H1 (cell line): ENCODE measurements at regions not wholly inside any gene's neighbourhood (a gene's known extent, or its start where the extent isn't known, plus 50 kb on each side); places are given as distances from the start of the nearest gene placed in this dataset.

Source experiments
- CTCF ChIA-PET: fragments of 300-600 bp; sonication (Branson Sonifier 250); formaldehyde crosslinking; loops from one replicate; lab custom pipeline; 2021; ENCODE audit not compliant: partially characterized antibody; lab: Charles Lee
- POLR2A ChIA-PET: fragments of 300-600 bp; sonication (Branson Sonifier 250); formaldehyde crosslinking; loops from one replicate; lab custom pipeline; 2021; ENCODE audit warnings: inconsistent platforms; ENCODE audit not compliant: partially characterized antibody; lab: Charles Lee
- DNase-seq, 2 experiments: peaks; one replicate each; pipeline versions ENCODE4 v3.0.0 to v3.0.0-alpha.2; 2010 to 2022; ENCODE audit warnings: low spot score in 2 of 2, low read depth in 1 of 2, mixed read lengths in 1 of 2
- FAIRE-seq: peaks from 2 replicates; lab custom pipeline; 2011; peaks lifted over from hg19 to GRCh38; lab: Jason Lieb, UNC
- H2AFZ ChIP-seq: 2 replicates; pipeline ENCODE4 v1.8.1; 2012; ENCODE audit warnings: low read length, inconsistent platforms
- H2AK5ac ChIP-seq: 2 replicates; pipeline ENCODE4 v1.6.1; 2013; ENCODE audit warnings: low read depth, low read length
- H2BK120ac ChIP-seq: replicated peaks from 2 replicates; pipeline ENCODE3; 2013; ENCODE audit warnings: low read depth, low read length, inconsistent platforms
- H2BK12ac ChIP-seq: 2 replicates; pipeline ENCODE4 v1.6.1; 2013; ENCODE audit warnings: low read depth, low read length
- H2BK15ac ChIP-seq: 2 replicates; pipeline ENCODE4 v1.6.1; 2013; ENCODE audit warnings: low read length
- H2BK20ac ChIP-seq: 2 replicates; pipeline ENCODE4 v1.6.1; 2013; ENCODE audit warnings: low read length
- H2BK5ac ChIP-seq: 2 replicates; pipeline ENCODE4 v1.6.1; 2013; ENCODE audit warnings: low read depth, low read length
- H3K14ac ChIP-seq: 2 replicates; pipeline ENCODE4 v1.6.1; 2013; ENCODE audit warnings: inconsistent platforms; ENCODE audit not compliant: insufficient read length
- H3K18ac ChIP-seq: 2 replicates; pipeline ENCODE4 v1.6.1; 2013; ENCODE audit warnings: low read length; ENCODE audit errors: extremely low read depth
- H3K23ac ChIP-seq: 2 replicates; pipeline ENCODE4 v1.6.1; 2013; ENCODE audit warnings: inconsistent platforms; ENCODE audit not compliant: insufficient read length
- H3K23me2 ChIP-seq: 2 replicates; pipeline ENCODE4 v1.6.1; 2013; ENCODE audit warnings: low read depth, low read length
- H3K27ac ChIP-seq: 2 replicates; pipeline ENCODE4 v1.6.1; 2011; ENCODE audit warnings: low read depth, low read length, inconsistent platforms
- H3K27me3 ChIP-seq, 4 experiments: replicated peaks in 1 of 4; 1 replicate in 1 of 4; 2 replicates in 3 of 4; pipeline versions ENCODE4 v1.6.1 to v1.8.1; 2011 to 2013; ENCODE audit warnings: low read length in 3 of 4, mild to moderate bottlenecking in 3 of 4, inconsistent platforms in 2 of 4, mixed read lengths in 2 of 4, moderate library complexity in 1 of 4; ENCODE audit not compliant: control insufficient read depth in 3 of 4, insufficient read depth in 3 of 4; ENCODE audit errors: extremely low read depth in 1 of 4
- H3K36me3 ChIP-seq, 4 experiments: 2 replicates each; pipeline versions ENCODE4 v1.6.1 to v1.8.1; 2011 to 2013; ENCODE audit warnings: mild to moderate bottlenecking in 4 of 4, low read length in 3 of 4, moderate library complexity in 2 of 4, control low read depth in 1 of 4, inconsistent platforms in 1 of 4; ENCODE audit not compliant: insufficient read depth in 4 of 4, control insufficient read depth in 2 of 4
- H3K4ac ChIP-seq: replicated peaks from 2 replicates; pipeline ENCODE3; 2013; ENCODE audit warnings: low read length, low read depth, mixed read lengths, inconsistent platforms; ENCODE audit not compliant: insufficient read length
- H3K4me1 ChIP-seq, 4 experiments: replicated peaks in 1 of 4; 1 replicate in 1 of 4; 2 replicates in 3 of 4; pipeline versions ENCODE4 v1.6.1 to v1.8.1; 2011 to 2013; ENCODE audit warnings: low read length in 3 of 4, inconsistent platforms in 2 of 4, mixed read lengths in 1 of 4; ENCODE audit not compliant: insufficient read depth in 4 of 4, control insufficient read depth in 3 of 4
- H3K4me2 ChIP-seq, 2 experiments: 2 replicates each; pipeline versions ENCODE4 v1.6.1 to v1.8.1; 2011 to 2013; ENCODE audit warnings: low read depth in 2 of 2, low read length in 2 of 2, control low read depth in 1 of 2, inconsistent platforms in 1 of 2, mild to moderate bottlenecking in 1 of 2; ENCODE audit not compliant: insufficient read depth in 1 of 2
- H3K4me3 ChIP-seq, 4 experiments: fragments of 200-600, 300-600 bp in 1 of 4; sonication (generic), shearing (Covaris generic), sonication (Bioruptor Twin) in 1 of 4; 2 replicates each; pipeline versions ENCODE4 v1.5.1 to v1.8.1; 2011 to 2016; ENCODE audit warnings: low read length in 4 of 4, low read depth in 3 of 4, control low read depth in 2 of 4, inconsistent platforms in 2 of 4, mild to moderate bottlenecking in 2 of 4, mixed read lengths in 1 of 4, moderate library complexity in 1 of 4; ENCODE audit not compliant: insufficient read depth in 2 of 4; ENCODE audit errors: extremely low read depth in 1 of 4
- H3K56ac ChIP-seq: replicated peaks from 2 replicates; pipeline ENCODE3; 2013; ENCODE audit warnings: low read depth, mild to moderate bottlenecking, mixed read lengths, low read length, inconsistent platforms; ENCODE audit not compliant: insufficient read length
- H3K79me1 ChIP-seq: 2 replicates; pipeline ENCODE4 v1.6.1; 2013; ENCODE audit warnings: low read depth, low read length, control low read depth
- H3K79me2 ChIP-seq, 2 experiments: 2 replicates each; pipeline versions ENCODE4 v1.6.1 to v1.8.1; 2012 to 2013; ENCODE audit warnings: low read length in 2 of 2, mild to moderate bottlenecking in 2 of 2, inconsistent platforms in 1 of 2; ENCODE audit not compliant: insufficient read depth in 2 of 2, control insufficient read depth in 1 of 2
- H3K9ac ChIP-seq, 4 experiments: replicated peaks in 1 of 4; 1 replicate in 1 of 4; 2 replicates in 3 of 4; pipeline versions ENCODE4 v1.6.1 to v1.8.1; 2011 to 2013; ENCODE audit warnings: low read depth in 3 of 4, low read length in 3 of 4, control low read depth in 2 of 4, mild to moderate bottlenecking in 2 of 4, moderate library complexity in 2 of 4, inconsistent platforms in 1 of 4; ENCODE audit errors: extremely low read depth in 1 of 4
- H3K9me3 ChIP-seq, 2 experiments: 2 replicates each; pipeline versions ENCODE4 v1.6.1 to v1.8.1; 2012 to 2013; ENCODE audit warnings: mild to moderate bottlenecking in 2 of 2, moderate library complexity in 2 of 2, control low read depth in 1 of 2, inconsistent platforms in 1 of 2, low read depth in 1 of 2, low read length in 1 of 2, mixed read lengths in 1 of 2; ENCODE audit not compliant: insufficient read depth in 2 of 2
- H4K20me1 ChIP-seq, 2 experiments: replicated peaks in 1 of 2; 2 replicates each; pipeline versions ENCODE3 to v1.8.1; 2011 to 2013; ENCODE audit warnings: inconsistent platforms in 2 of 2, low read length in 2 of 2, mild to moderate bottlenecking in 1 of 2; ENCODE audit not compliant: insufficient read depth in 2 of 2, control insufficient read depth in 1 of 2
- H4K5ac ChIP-seq: 2 replicates; pipeline ENCODE4 v1.6.1; 2013; ENCODE audit warnings: low read length, low read depth, mixed read lengths, inconsistent platforms; ENCODE audit not compliant: insufficient read length
- H4K8ac ChIP-seq: 2 replicates; pipeline ENCODE4 v1.8.0; 2013; ENCODE audit warnings: mild to moderate bottlenecking, moderate library complexity, low read length, inconsistent platforms; ENCODE audit not compliant: insufficient read depth; ENCODE audit errors: extremely low read depth
- H4K91ac ChIP-seq: replicated peaks from 2 replicates; pipeline ENCODE3; 2013; ENCODE audit warnings: low read length, mixed read lengths, inconsistent platforms; ENCODE audit not compliant: insufficient read length
- EP300 ChIP-seq, 2 experiments: IDR thresholded peaks; 1 replicate in 1 of 2; 2 replicates in 1 of 2; pipeline ENCODE4 v1.6.1; 2011 to 2012; ENCODE audit warnings: low read depth in 2 of 2, low read length in 2 of 2, mild to moderate bottlenecking in 2 of 2, borderline replicate concordance in 1 of 2, inconsistent platforms in 1 of 2, moderate library complexity in 1 of 2
- FOSL1 ChIP-seq: IDR thresholded peaks from 2 replicates; pipeline ENCODE4 v1.6.1; 2011; ENCODE audit warnings: mild to moderate bottlenecking, low read depth, low read length, moderate library complexity; ENCODE audit not compliant: insufficient read depth
- JUND ChIP-seq: IDR thresholded peaks from 2 replicates; pipeline ENCODE4 v1.6.1; 2011; ENCODE audit warnings: mild to moderate bottlenecking, improper control_type of control experiment, low read length
- SP1 ChIP-seq: IDR thresholded peaks from 2 replicates; pipeline ENCODE4 v1.6.1; 2011; ENCODE audit warnings: low read depth, low read length
- SP2 ChIP-seq: IDR thresholded peaks from 2 replicates; pipeline ENCODE4 v1.6.1; 2012; ENCODE audit warnings: mild to moderate bottlenecking, low read length, inconsistent platforms
- TAF1 ChIP-seq: IDR thresholded peaks from 2 replicates; pipeline ENCODE4 v1.6.1; 2011; ENCODE audit warnings: mild to moderate bottlenecking, low read depth, low read length
- WGBS, 2 experiments: shearing (Covaris generic) in 1 of 2; methylation state at CpG; one replicate each; pipeline versions ENCODE4 v1.1.6 to v1.1.7; 2013 to 2015; ENCODE audit warnings: low lambda C conversion rate in 2 of 2, mixed read lengths in 2 of 2, inconsistent platforms in 1 of 2, low coverage in 1 of 2, missing lambda C conversion rate in 1 of 2; ENCODE audit not compliant: insufficient replicate concordance in 2 of 2, insufficient coverage in 1 of 2, insufficient read length in 1 of 2; ENCODE audit errors: extremely low coverage in 1 of 2, missing lambda C conversion rate in 1 of 2; 5-methylcytosine and 5-hydroxymethylcytosine counted together

DNA sequence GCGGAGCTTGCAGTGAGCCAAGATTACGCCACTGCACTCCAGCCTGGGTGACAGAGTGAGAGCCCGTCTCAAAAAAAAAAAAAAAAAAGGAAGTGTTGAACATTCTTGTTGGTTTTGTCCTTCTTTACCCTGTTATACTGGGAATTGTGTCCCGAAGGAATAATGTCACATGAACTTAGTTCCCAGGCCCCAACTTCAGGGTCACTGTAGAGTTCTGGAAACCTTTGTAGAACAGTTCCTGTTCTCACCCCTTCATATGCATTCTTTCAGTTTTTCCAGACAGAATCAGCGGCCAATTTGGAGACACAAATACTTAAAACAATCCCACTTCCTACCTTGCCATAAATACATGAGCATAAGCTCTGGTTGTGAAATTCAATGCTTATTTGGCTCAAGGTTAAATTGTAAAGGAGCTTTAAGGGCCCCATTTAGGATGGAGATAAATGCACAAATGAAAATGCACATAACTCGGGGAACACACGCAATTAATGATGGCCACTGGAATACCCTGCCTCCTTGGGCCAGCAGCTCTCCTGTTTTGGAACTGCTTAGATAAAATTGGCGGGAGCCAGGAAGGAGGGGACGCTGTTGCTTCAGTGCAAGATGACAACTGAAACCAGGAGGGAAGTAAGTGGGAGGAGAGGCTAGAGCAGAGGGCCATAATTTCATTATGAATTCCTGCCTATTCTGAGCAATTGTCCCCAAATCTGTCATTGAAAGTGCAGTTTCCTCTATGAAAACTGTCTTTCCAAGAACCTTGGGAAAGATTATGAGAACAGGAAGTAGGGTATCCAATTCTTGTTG is 153.7 kb downstream of the FGF1 start:
- no peaks in the 10 kb centered on the region for H3K79me1 ChIP-seq
- H3K23ac ChIP-seq = no peak overlapping the region
- no peak overlapping the region for H3K4me2 ChIP-seq
- H3K4me3 ChIP-seq = no peak overlapping the region
- H3K56ac ChIP-seq = no peak overlapping the region
- no peaks in the 10 kb centered on the region for H3K79me2 ChIP-seq
- H3K27me3 ChIP-seq = no peaks in the 10 kb centered on the region
- DNase-seq = no peak
- H3K9me3 ChIP-seq = peaks cover 4 to 14% of the 10 kb centered on the region in 2 experiments; a peak in 3 of 4 replicates
- H2AK5ac ChIP-seq = no peak overlapping the region
- 91% methylated on average over 9 of the region's 9 CpGs; no CpG with 5 or more reads in 1 of the 2 experiments for WGBS, 2 experiments
- TF ChIP-seq FOSL1 (no peak), JUND (no peak), SP1 (no peak), SP2 (no peak), EP300 (IDR thresholded peaks at IDR 0.05; ENCODE audit: borderline replicate concordance in 1 of 2, low read depth in 2 of 2, low read length in 2 of 2) (no peak), TAF1 (no peak)
- H2BK5ac ChIP-seq = no peak overlapping the region
- H4K8ac ChIP-seq = no peak overlapping the region
- H4K5ac ChIP-seq = no peak overlapping the region
- FAIRE-seq = no peak
- no peak overlapping the region for H3K4ac ChIP-seq
- H3K18ac ChIP-seq = no peak overlapping the region
- H3K23me2 ChIP-seq = no peaks in the 10 kb centered on the region
- H2AFZ ChIP-seq = no peak overlapping the region
- H2BK20ac ChIP-seq = no peak overlapping the region
- ChIA-PET POLR2A (no interaction called here), CTCF (interaction anchor here (1.0 kb wide), 1 partner anchor 345 kb away, joined by 4 read pairs; no protein-coding TSS in a partner anchor)
- H4K20me1 ChIP-seq = no peaks in the 10 kb centered on the region
- H3K4me1 ChIP-seq = no peaks in the 10 kb centered on the region
- H2BK12ac ChIP-seq = no peak overlapping the region
- no peak overlapping the region for H3K14ac ChIP-seq
- H3K27ac ChIP-seq = no peak overlapping the region
- no peak overlapping the region for H3K9ac ChIP-seq
- H4K91ac ChIP-seq = no peak overlapping the region
- H3K36me3 ChIP-seq = no peaks in the 10 kb centered on the region
- H2BK120ac ChIP-seq = no peak overlapping the region
- H2BK15ac ChIP-seq = no peak overlapping the region
